GM13976 (cell line): ENCODE measurements at regions not wholly inside any gene's neighbourhood (a gene's known extent, or its start where the extent isn't known, plus 50 kb on each side); places are given as distances from the start of the nearest gene placed in this dataset.

Experiments
- DNase-seq: peaks from one replicate; pipeline ENCODE4 v3.0.0; 2012; ENCODE audit warnings: low spot score
- CTCF ChIP-seq: IDR thresholded peaks from 2 replicates; pipeline ENCODE4 v1.5.1; 2012; ENCODE audit warnings: borderline replicate concordance, mild to moderate bottlenecking; ENCODE audit not compliant: insufficient read depth; ENCODE audit errors: extremely low read depth, missing control alignments, control extremely low read depth
- in situ Hi-C: fragments of 300-500 bp; cut with MboI; formaldehyde crosslinking; loops from one replicate; pipeline ENCODE4 v1.12.0; 2022; ENCODE audit warnings: low sequenced_read_pairs, mixed read lengths, inconsistent platforms; ENCODE audit not compliant: unreplicated experiment

- TF ChIP-seq CTCF: no peak
- in situ Hi-C loops: no loop called here
- DNase-seq: no peak
These were observed 272.4 kb upstream of the CRY1 start for GRCh38 chr12:107365703-107366102.

GRCh38 chr12:107366322-107366721 is 273.0 kb upstream of the CRY1 start:
- in situ Hi-C loops: no loop called here
- no peak for TF ChIP-seq CTCF
- DNase-seq: no peak

GRCh38 chr12:107368586-107368985 is 275.2 kb upstream of the CRY1 start:
- in situ Hi-C loops: no loop called here
- no peak for TF ChIP-seq CTCF
- no peak for DNase-seq

- DNase-seq: no peak
- in situ Hi-C loops: no loop called here
- TF ChIP-seq CTCF: no peak
These were observed 275.7 kb upstream of the CRY1 start for GRCh38 chr12:107369006-107369405.

GRCh38 chr12:107369679-107370078 is 276.3 kb upstream of the CRY1 start:
- in situ Hi-C loops: no loop called here
- no peak for DNase-seq
- TF ChIP-seq CTCF: no peak

GRCh38 chr12:107372229-107372658 is 278.9 kb upstream of the CRY1 start:
- DNase-seq: no peak
- in situ Hi-C loops: no loop called here
- no peak for TF ChIP-seq CTCF

GRCh38 chr12:107373238-107373809 is 280.0 kb upstream of the CRY1 start:
- TF ChIP-seq CTCF: no peak
- in situ Hi-C loops: no loop called here

More at GRCh38 chr12:107373238-107373809, 280.0 kb upstream of the CRY1 start:
- no peak for DNase-seq
